ENCODE measurements at regions not wholly inside any gene's neighbourhood (a gene's known extent, or its start where the extent isn't known, plus 50 kb on each side); places are given as distances from the start of the nearest gene placed in this dataset.

- Histone ChIP-seq H3K9me3 (no peaks in the 10 kb centered on the region), H3K4me3 (no peak overlapping the region), H3K36me3 (no peaks in the 10 kb centered on the region), H3K4me1 (no peaks in the 10 kb centered on the region), H3K27ac (no peak overlapping the region), H3K27me3 (no peaks in the 10 kb centered on the region)
- no peak for DNase-seq (ENCODE audit: low spot score in 2 of 2)
- TF ChIP-seq, protein P1, sequence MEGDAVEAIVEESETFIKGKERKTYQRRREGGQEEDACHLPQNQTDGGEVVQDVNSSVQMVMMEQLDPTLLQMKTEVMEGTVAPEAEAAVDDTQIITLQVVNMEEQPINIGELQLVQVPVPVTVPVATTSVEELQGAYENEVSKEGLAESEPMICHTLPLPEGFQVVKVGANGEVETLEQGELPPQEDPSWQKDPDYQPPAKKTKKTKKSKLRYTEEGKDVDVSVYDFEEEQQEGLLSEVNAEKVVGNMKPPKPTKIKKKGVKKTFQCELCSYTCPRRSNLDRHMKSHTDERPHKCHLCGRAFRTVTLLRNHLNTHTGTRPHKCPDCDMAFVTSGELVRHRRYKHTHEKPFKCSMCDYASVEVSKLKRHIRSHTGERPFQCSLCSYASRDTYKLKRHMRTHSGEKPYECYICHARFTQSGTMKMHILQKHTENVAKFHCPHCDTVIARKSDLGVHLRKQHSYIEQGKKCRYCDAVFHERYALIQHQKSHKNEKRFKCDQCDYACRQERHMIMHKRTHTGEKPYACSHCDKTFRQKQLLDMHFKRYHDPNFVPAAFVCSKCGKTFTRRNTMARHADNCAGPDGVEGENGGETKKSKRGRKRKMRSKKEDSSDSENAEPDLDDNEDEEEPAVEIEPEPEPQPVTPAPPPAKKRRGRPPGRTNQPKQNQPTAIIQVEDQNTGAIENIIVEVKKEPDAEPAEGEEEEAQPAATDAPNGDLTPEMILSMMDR (IDR thresholded peaks at IDR 0.05), result no peak
- intact Hi-C loops (cut with DNase I), result no loop called here
These were observed 216.5 kb downstream of the TMEM114 start for GRCh38 chr16:8373676-8374431.

DNA sequence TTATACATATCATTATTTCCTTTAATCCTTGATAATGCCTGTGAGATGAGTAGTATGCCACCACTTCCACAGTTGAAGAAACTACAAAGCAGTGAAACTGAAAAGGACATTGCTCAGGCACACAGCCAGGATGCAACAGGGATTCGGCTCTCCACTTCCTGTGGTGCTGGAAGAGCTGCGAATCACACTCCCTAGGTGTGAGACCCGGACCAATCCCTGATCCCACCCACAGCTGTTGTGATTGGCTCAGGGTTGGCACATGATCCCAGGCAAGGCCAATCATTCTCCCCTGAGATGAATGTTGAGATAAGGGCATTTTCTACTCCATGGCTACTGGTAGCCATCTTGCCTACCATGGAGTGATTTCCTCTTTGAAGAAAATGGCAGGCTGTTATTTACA lies 218.2 kb downstream of the TMEM114 start:
- H3K36me3 ChIP-seq, result no peaks in the 10 kb centered on the region
- H3K9me3 ChIP-seq, result no peaks in the 10 kb centered on the region
- H3K4me1 ChIP-seq, result no peaks in the 10 kb centered on the region
- H3K27me3 ChIP-seq, result no peaks in the 10 kb centered on the region
- TF ChIP-seq, protein P1 (IDR thresholded peaks at IDR 0.05), result no peak
- H3K4me3 ChIP-seq, result no peak overlapping the region
- no peak for DNase-seq (ENCODE audit: low spot score in 2 of 2)
- H3K27ac ChIP-seq, result no peak overlapping the region
- intact Hi-C loops (cut with DNase I), result no loop called here

- Histone ChIP-seq H3K9me3 (no peaks in the 10 kb centered on the region), H3K36me3 (no peaks in the 10 kb centered on the region), H3K4me3 (no peak overlapping the region), H3K27me3 (no peaks in the 10 kb centered on the region), H3K27ac (no peak overlapping the region), H3K4me1 (no peaks in the 10 kb centered on the region)
- intact Hi-C loops (cut with DNase I), result no loop called here
- no peak for DNase-seq (ENCODE audit: low spot score in 2 of 2)
- TF ChIP-seq, protein P1 (IDR thresholded peaks at IDR 0.05), result no peak
These were observed 219.7 kb downstream of the TMEM114 start for GRCh38 chr16:8370374-8371270.

GRCh38 chr16:8358937-8359336 lies 231.4 kb downstream of the TMEM114 start:
- Histone ChIP-seq H3K4me3 (no peak overlapping the region), H3K4me1 (no peaks in the 10 kb centered on the region), H3K36me3 (no peaks in the 10 kb centered on the region), H3K27ac (no peak overlapping the region), H3K27me3 (no peaks in the 10 kb centered on the region), H3K9me3 (no peaks in the 10 kb centered on the region)
- DNase-seq (ENCODE audit: low spot score in 2 of 2), result no peak
- TF ChIP-seq, protein P1 (IDR thresholded peaks at IDR 0.05), result no peak
- intact Hi-C loops (cut with DNase I), result no loop called here

GRCh38 chr16:8355675-8356074 lies 234.6 kb downstream of the TMEM114 start:
- intact Hi-C loops (cut with DNase I), result no loop called here
- H3K36me3 ChIP-seq, result no peaks in the 10 kb centered on the region
- H3K27ac ChIP-seq, result no peak overlapping the region
- no peak overlapping the region for H3K4me3 ChIP-seq
- no peak for DNase-seq (ENCODE audit: low spot score in 2 of 2)
- TF ChIP-seq, protein P1 (IDR thresholded peaks at IDR 0.05), result no peak
- no peaks in the 10 kb centered on the region for H3K27me3 ChIP-seq
- no peaks in the 10 kb centered on the region for H3K4me1 ChIP-seq
- H3K9me3 ChIP-seq, result no peaks in the 10 kb centered on the region
